Lung (tissue), 11 donors: ENCODE measurements at regions not wholly inside any gene's neighbourhood (a gene's known extent, or its start where the extent isn't known, plus 50 kb on each side); places are given as distances from the start of the nearest gene placed in this dataset.

Experiments
- ATAC-seq: fragments of 200-7000 bp; cut with Tn5 transposase; one replicate; pipeline ENCODE4 v1.9.1; 2020; ENCODE audit warnings: moderate number of reproducible peaks; ENCODE audit not compliant: insufficient read depth, low FRiP score
- DNase-seq, 3 donors: peaks; one replicate each; pipeline ENCODE4 v3.0.0-alpha.2; 2013 to 2017
- H3K27ac ChIP-seq, 2 donors: one replicate each; pipeline ENCODE4 v1.5.1; 2013; ENCODE audit warnings: mild to moderate bottlenecking in 2 of 2, moderate library complexity in 2 of 2, control low read depth in 1 of 2, inconsistent platforms in 1 of 2, low read depth in 1 of 2, low read length in 1 of 2
- H3K27me3 ChIP-seq, 3 donors: one replicate each; pipeline ENCODE4 v1.5.1; 2013; ENCODE audit warnings: low read length in 2 of 3; ENCODE audit not compliant: control insufficient read depth in 3 of 3, insufficient read depth in 3 of 3
- H3K36me3 ChIP-seq, 4 donors: one replicate each; pipeline ENCODE4 v1.5.1; 2013; ENCODE audit warnings: low read length in 4 of 4, mild to moderate bottlenecking in 1 of 4, moderate library complexity in 1 of 4; ENCODE audit not compliant: control insufficient read depth in 4 of 4, insufficient read depth in 4 of 4
- H3K4me1 ChIP-seq, 5 donors: one replicate each; pipeline ENCODE4 v1.5.1; 2013; ENCODE audit warnings: low read length in 5 of 5, mild to moderate bottlenecking in 2 of 5, moderate library complexity in 1 of 5; ENCODE audit not compliant: control insufficient read depth in 5 of 5, insufficient read depth in 5 of 5
- H3K4me3 ChIP-seq: one replicate; pipeline ENCODE4 v1.5.1; 2013; ENCODE audit warnings: mild to moderate bottlenecking, control low read depth, moderate library complexity
- H3K9ac ChIP-seq, 2 donors: one replicate each; pipeline ENCODE4 v1.5.1; 2013; ENCODE audit warnings: low read length in 2 of 2, control low read depth in 1 of 2; ENCODE audit not compliant: insufficient read depth in 1 of 2
- H3K9me3 ChIP-seq, 4 donors: one replicate each; pipeline ENCODE4 v1.5.1; 2013; ENCODE audit warnings: low read length in 3 of 4, mild to moderate bottlenecking in 1 of 4, moderate library complexity in 1 of 4; ENCODE audit not compliant: control insufficient read depth in 4 of 4, insufficient read depth in 3 of 4
- WGBS, 2 donors: extraction: QIAGEN DNeasy Blood & Tissue Kit; methylation state at CpG; one replicate each; pipeline ENCODE4 v1.1.7; 2013; 5-methylcytosine and 5-hydroxymethylcytosine counted together
- TF ChIP-seq, protein P1 (sequence below): IDR thresholded peaks from 2 replicates; pipeline ENCODE4 v1.5.1; 2012; ENCODE audit warnings: mild to moderate bottlenecking; ENCODE audit errors: control extremely low read depth, extremely low read depth
- donor health status: control.
- donor health status: control.
- donor health status: Bipolar disorder and iron deficiency.
- donor health status: healthy.
- donor health status: DM: yes; HTN: yes; CAD: no.

GRCh38 chr9:78939311-78940065, 632.3 kb upstream of the TLE4 start:
- Histone ChIP-seq H3K27ac (no peak overlapping the region), H3K36me3 (no peaks in the 10 kb centered on the region), H3K4me3 (no peak overlapping the region), H3K9me3 (peaks cover 0 to 3% (median under 1%) of the 10 kb centered on the region in 4 donors), H3K9ac (no peak overlapping the region), H3K27me3 (no peaks in the 10 kb centered on the region), H3K4me1 (peaks cover 0 to 33% (median 8%) of the 10 kb centered on the region in 5 donors)
- no peak for ATAC-seq
- DNase-seq, result peak; percentile 32 to 73 (median 43)
- WGBS, 2 donors, result 65 to 76% methylated on average over 6 of the region's 6 CpGs
- TF ChIP-seq, protein P1, sequence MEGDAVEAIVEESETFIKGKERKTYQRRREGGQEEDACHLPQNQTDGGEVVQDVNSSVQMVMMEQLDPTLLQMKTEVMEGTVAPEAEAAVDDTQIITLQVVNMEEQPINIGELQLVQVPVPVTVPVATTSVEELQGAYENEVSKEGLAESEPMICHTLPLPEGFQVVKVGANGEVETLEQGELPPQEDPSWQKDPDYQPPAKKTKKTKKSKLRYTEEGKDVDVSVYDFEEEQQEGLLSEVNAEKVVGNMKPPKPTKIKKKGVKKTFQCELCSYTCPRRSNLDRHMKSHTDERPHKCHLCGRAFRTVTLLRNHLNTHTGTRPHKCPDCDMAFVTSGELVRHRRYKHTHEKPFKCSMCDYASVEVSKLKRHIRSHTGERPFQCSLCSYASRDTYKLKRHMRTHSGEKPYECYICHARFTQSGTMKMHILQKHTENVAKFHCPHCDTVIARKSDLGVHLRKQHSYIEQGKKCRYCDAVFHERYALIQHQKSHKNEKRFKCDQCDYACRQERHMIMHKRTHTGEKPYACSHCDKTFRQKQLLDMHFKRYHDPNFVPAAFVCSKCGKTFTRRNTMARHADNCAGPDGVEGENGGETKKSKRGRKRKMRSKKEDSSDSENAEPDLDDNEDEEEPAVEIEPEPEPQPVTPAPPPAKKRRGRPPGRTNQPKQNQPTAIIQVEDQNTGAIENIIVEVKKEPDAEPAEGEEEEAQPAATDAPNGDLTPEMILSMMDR, result no peak

DNA sequence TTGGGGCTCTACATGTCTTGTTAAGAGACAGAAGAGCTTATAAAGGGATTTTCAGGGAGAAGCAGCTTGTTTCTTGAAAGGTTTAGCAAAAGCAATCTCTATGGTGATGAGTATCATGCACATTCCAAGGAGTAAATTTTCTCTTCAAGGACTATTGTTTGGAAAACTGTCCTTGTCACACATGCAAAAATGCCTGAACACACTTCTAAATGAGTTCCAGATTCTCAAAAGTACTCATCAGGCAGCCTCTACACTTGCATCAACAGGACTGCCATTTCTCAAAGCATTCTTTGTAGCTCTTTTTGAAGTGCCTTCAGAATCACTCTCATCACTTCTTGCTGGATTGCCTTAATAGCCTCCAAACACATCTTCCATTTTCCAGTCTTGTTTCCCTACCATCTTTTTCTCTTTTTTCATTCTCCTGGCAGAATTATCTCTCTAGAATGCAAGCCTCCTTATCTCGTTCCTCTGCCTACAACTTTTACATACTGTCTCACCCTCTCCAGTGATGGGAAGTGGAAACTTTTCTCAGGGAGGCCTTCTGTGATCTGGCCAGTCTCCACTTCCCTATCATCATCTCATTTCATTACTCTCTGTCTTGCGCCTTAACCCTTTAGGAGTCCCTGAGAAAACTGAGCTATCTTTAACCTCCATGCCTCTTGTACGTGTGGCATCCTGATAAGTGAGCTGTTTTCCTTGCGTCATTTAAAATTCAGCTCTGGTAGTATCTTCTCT, 631.5 kb upstream of the TLE4 start:
- H3K9me3 ChIP-seq, result peaks cover 0 to 3% (median under 1%) of the 10 kb centered on the region in 4 donors
- TF ChIP-seq, protein P1, result no peak
- ATAC-seq, result no peak
- peaks cover 0 to 29% (median 8%) of the 10 kb centered on the region in 5 donors for H3K4me1 ChIP-seq
- WGBS, 2 donors, result 59 to 79% methylated on average over 4 of the region's 4 CpGs
- no peaks in the 10 kb centered on the region for H3K36me3 ChIP-seq
- peak in 1 of 3 donors; percentile 7 for DNase-seq
- no peak overlapping the region for H3K27ac ChIP-seq
- no peak overlapping the region for H3K4me3 ChIP-seq
- H3K27me3 ChIP-seq, result no peaks in the 10 kb centered on the region
- no peak overlapping the region for H3K9ac ChIP-seq

GRCh38 chr9:78954286-78954685, 617.5 kb upstream of the TLE4 start:
- Histone ChIP-seq H3K27ac (no peak overlapping the region), H3K27me3 (no peaks in the 10 kb centered on the region), H3K4me1 (no peaks in the 10 kb centered on the region), H3K9ac (no peak overlapping the region), H3K36me3 (no peaks in the 10 kb centered on the region), H3K9me3 (peaks cover 0 to 6% (median 1%) of the 10 kb centered on the region in 4 donors), H3K4me3 (no peak overlapping the region)
- ATAC-seq, result no peak
- peak in 2 of 3 donors; percentile 22 to 51 for DNase-seq
- TF ChIP-seq, protein P1, result no peak
- 55 to 61% methylated on average over 2 of the region's 2 CpGs for WGBS, 2 donors
